ENCODE measurements at regions not wholly inside any gene's neighbourhood (a gene's known extent, or its start where the extent isn't known, plus 50 kb on each side); places are given as distances from the start of the nearest gene placed in this dataset.

- TF ChIP-seq POLR2A (IDR thresholded peaks at IDR 0.05) (no peak), CTCF (IDR thresholded peaks at IDR 0.05) (no peak)
- Histone ChIP-seq H3K4me1 (no peaks in the 10 kb centered on the region), H3K27ac (no peak overlapping the region), H3K9me3 (no peaks in the 10 kb centered on the region), H3K36me3 (ENCODE audit: low read depth, missing control alignments) (no peaks in the 10 kb centered on the region), H3K4me3 (no peak overlapping the region), H3K27me3 (no peaks in the 10 kb centered on the region)
- no peak for DNase-seq
- intact Hi-C loops (cut with DNase I; ENCODE audit: low total_unique reads): no loop called here
- 86 to 90% methylated on average over 3 of the region's 3 CpGs for WGBS, 2 donors
Measured at GRCh38 chr3:72666447-72666755, 181.8 kb downstream of the SHQ1 start.

GRCh38 chr3:72665701-72666446, 182.4 kb downstream of the SHQ1 start:
- WGBS, 2 donors: 82 to 88% methylated on average over 13 of the region's 13 CpGs
- Histone ChIP-seq H3K27ac (no peak overlapping the region), H3K4me1 (no peaks in the 10 kb centered on the region), H3K27me3 (no peaks in the 10 kb centered on the region), H3K4me3 (no peak overlapping the region), H3K36me3 (ENCODE audit: low read depth, missing control alignments) (no peaks in the 10 kb centered on the region), H3K9me3 (no peaks in the 10 kb centered on the region)
- peak; percentile 51 for DNase-seq
- intact Hi-C loops (cut with DNase I; ENCODE audit: low total_unique reads): no loop called here
- peak; percentile 21 to 53 (median 42) for TF ChIP-seq CTCF (IDR thresholded peaks at IDR 0.05)
- TF ChIP-seq POLR2A (IDR thresholded peaks at IDR 0.05): no peak

- Histone ChIP-seq H3K36me3 (ENCODE audit: low read depth, missing control alignments) (no peaks in the 10 kb centered on the region), H3K4me3 (no peak overlapping the region), H3K4me1 (no peaks in the 10 kb centered on the region), H3K27ac (no peak overlapping the region), H3K9me3 (no peaks in the 10 kb centered on the region), H3K27me3 (no peaks in the 10 kb centered on the region)
- TF ChIP-seq CTCF (IDR thresholded peaks at IDR 0.05): no peak
- 94 to 96% methylated on average over 4 of the region's 4 CpGs for WGBS, 2 donors
- intact Hi-C loops (cut with DNase I; ENCODE audit: low total_unique reads): no loop called here
- DNase-seq: no peak
Measured at GRCh38 chr3:72665103-72665502, 183.1 kb downstream of the SHQ1 start.

GRCh38 chr3:72664184-72664975, 183.9 kb downstream of the SHQ1 start:
- intact Hi-C loops (cut with DNase I; ENCODE audit: low total_unique reads): no loop called here
- DNase-seq: no peak
- H3K36me3 ChIP-seq (ENCODE audit: low read depth, missing control alignments): no peaks in the 10 kb centered on the region
- no peak overlapping the region for H3K4me3 ChIP-seq
- no peaks in the 10 kb centered on the region for H3K9me3 ChIP-seq
- WGBS, 2 donors: 95 to 96% methylated on average over 3 of the region's 3 CpGs
- H3K27ac ChIP-seq: no peak overlapping the region
- TF ChIP-seq POLR2A (IDR thresholded peaks at IDR 0.05) (no peak), CTCF (IDR thresholded peaks at IDR 0.05) (no peak)
- no peaks in the 10 kb centered on the region for H3K27me3 ChIP-seq
- no peaks in the 10 kb centered on the region for H3K4me1 ChIP-seq

Measured in testis (tissue), 2 donors.